Natural killer cell treated with Interleukin-12 subunit alpha and Interleukin-12 subunit beta and Interleukin-15 and Interleukin-18, amount 100 ng/mL, for 72 hours (primary cell): ENCODE measurements at regions not wholly inside any gene's neighbourhood (a gene's known extent, or its start where the extent isn't known, plus 50 kb on each side); places are given as distances from the start of the nearest gene placed in this dataset.

Source experiments
- ATAC-seq, 2 donors: fragments of 150-1000 bp; cut with Tn5 transposase in 1 of 2; sonication (Bioruptor Pico), chemical (Tn5 transposase) in 1 of 2; 2 replicates each; pipeline ENCODE4 v1.10.0; 2021
- DNase-seq: peaks from one replicate; pipeline ENCODE4 v3.0.0; 2022; ENCODE audit warnings: low spot score
- H3K27ac Mint-ChIP-seq, 2 donors: 1 replicate in 1 of 2; 2 replicates in 1 of 2; pipeline ENCODE4 v1.8.0; 2022; ENCODE audit warnings: mixed read lengths in 2 of 2, mild to moderate bottlenecking in 1 of 2, moderate library complexity in 1 of 2
- H3K27me3 Mint-ChIP-seq, 2 donors: 1 replicate in 1 of 2; 2 replicates in 1 of 2; pipeline ENCODE4 v1.8.0; 2022; ENCODE audit warnings: mixed read lengths in 2 of 2
- H3K36me3 Mint-ChIP-seq: one replicate; pipeline ENCODE4 v1.8.0; 2022; ENCODE audit warnings: mixed read lengths
- H3K4me1 Mint-ChIP-seq, 2 donors: 1 replicate in 1 of 2; 2 replicates in 1 of 2; pipeline ENCODE4 v1.8.0; 2022; ENCODE audit warnings: low read depth in 2 of 2, mixed read lengths in 2 of 2, mild to moderate bottlenecking in 1 of 2
- H3K4me3 Mint-ChIP-seq: one replicate; pipeline ENCODE4 v1.8.0; 2022; ENCODE audit warnings: mixed read lengths
- H3K9me3 Mint-ChIP-seq: 2 replicates; pipeline ENCODE4 v1.8.0; 2022; ENCODE audit warnings: mixed read lengths

- DNase-seq (no peak), ATAC-seq (no peak)
- Mint-ChIP-seq H3K4me3 (no peak overlapping the region), H3K4me1 (peaks cover 0 to 3% of the 10 kb centered on the region in 2 donors), H3K36me3 (no peaks in the 10 kb centered on the region), H3K9me3 (no peaks in the 10 kb centered on the region), H3K27me3 (peaks cover 0 to 8% of the 10 kb centered on the region in 2 donors), H3K27ac (no peak overlapping the region)
Measured at GRCh38 chr2:136257893-136258292, 139.9 kb upstream of the CXCR4 start.

DNA sequence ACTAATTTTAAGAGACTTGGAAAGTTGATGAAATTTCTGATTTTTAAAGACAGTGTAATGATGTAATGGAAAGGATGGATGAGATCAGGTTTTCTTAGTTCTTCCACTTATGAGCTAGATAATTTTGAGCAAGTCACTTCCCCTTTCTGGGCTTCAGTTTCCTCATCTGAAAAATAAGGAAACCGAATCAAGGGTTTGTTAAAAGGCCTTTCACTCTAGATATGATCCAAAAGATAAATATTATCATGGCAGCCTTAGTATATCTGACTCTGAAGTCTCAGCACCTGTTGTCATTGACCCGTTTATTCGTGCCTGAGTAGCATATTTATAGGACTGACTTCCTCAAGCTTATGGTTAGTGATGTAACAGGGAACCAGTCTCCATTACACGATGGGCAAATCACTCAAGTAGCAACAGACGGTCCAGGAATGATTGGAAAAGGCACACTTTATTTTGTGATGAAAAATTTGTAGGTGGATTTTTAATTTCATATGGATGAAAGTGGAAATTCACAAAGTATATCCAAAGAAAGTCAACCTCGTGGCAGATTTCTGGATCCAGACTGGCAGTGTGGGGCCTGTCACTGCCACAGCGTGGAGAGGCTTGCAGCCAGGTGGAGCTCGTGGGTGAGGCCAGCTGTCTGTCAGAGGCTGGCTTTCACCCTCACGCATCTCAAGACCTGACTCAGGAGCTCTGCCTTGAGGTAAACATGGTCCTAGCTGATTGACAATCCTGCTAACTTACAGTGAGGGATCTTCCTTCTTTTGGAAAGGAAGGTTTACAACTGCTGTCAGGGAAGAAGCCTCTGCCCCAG lies 137.9 kb upstream of the CXCR4 start:
- DNase-seq = no peak
- Mint-ChIP-seq H3K9me3 (no peaks in the 10 kb centered on the region), H3K27me3 (peaks cover 0 to 8% of the 10 kb centered on the region in 2 donors), H3K4me1 (peaks cover 7 to 12% of the 10 kb centered on the region in 2 donors), H3K4me3 (no peak overlapping the region), H3K36me3 (no peaks in the 10 kb centered on the region), H3K27ac (peak overlapping the region in 1 of 2 donors; percentile 19)
- ATAC-seq = peak in 1 of 2 donors; percentile 48

- peaks cover 14 to 19% of the 10 kb centered on the region in 2 donors for H3K4me1 Mint-ChIP-seq
- H3K4me3 Mint-ChIP-seq = no peak overlapping the region
- H3K9me3 Mint-ChIP-seq = no peaks in the 10 kb centered on the region
- DNase-seq (no peak), ATAC-seq (no peak)
- peak overlapping the region in 1 of 2 donors; percentile 23 for H3K27ac Mint-ChIP-seq
- peaks cover 0 to 8% of the 10 kb centered on the region in 2 donors for H3K27me3 Mint-ChIP-seq
- H3K36me3 Mint-ChIP-seq = no peaks in the 10 kb centered on the region
Measured at GRCh38 chr2:136255127-136255526, 137.2 kb upstream of the CXCR4 start.

GRCh38 chr2:136254681-136255080 lies 136.7 kb upstream of the CXCR4 start:
- Mint-ChIP-seq H3K36me3 (no peaks in the 10 kb centered on the region), H3K27ac (peak overlapping the region in 1 of 2 donors; percentile 23), H3K27me3 (peaks cover 0 to 8% of the 10 kb centered on the region in 2 donors), H3K9me3 (no peaks in the 10 kb centered on the region), H3K4me3 (no peak overlapping the region), H3K4me1 (peaks cover 16 to 21% of the 10 kb centered on the region in 2 donors)
- ATAC-seq (no peak), DNase-seq (no peak)

DNA sequence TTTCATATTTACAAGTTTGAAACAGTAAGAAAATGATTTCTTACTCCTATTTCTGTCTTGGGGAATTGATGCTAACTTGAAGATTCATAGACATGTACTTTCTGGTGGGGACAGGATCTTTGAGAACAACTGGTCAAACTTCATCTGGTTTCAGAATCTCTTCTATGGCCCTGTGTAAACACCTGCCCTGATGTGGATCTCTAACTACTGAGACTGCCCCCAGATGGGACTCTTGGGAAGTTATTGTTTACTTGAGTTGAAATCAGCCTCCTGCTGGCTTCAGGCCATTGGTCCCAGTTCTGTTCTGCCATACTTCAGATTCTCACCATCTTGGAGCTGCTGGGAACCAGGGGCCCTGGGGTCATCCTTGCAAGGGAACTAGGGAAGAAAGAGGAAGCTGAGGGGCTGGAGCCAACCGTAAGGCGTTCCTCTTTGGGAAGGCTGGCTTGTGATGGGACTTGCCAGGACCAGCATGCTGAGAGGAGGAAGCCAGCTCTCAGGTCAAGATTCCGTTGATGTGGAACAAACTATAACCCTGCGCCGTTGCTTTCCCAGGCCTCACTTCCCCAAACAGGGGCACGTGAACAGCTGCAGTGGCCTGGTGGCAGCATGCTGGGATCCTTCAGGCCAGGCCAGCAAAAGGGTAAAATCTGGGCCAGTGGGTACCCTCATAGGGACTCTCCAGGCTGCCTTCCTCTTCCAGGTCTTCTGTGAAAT lies 135.5 kb upstream of the CXCR4 start:
- H3K9me3 Mint-ChIP-seq = no peaks in the 10 kb centered on the region
- ATAC-seq = no peak
- peaks cover 0 to 4% of the 10 kb centered on the region in 2 donors for H3K27me3 Mint-ChIP-seq
- DNase-seq = no peak
- peaks cover 18 to 21% of the 10 kb centered on the region in 2 donors for H3K4me1 Mint-ChIP-seq
- H3K27ac Mint-ChIP-seq = no peak overlapping the region
- H3K36me3 Mint-ChIP-seq = no peaks in the 10 kb centered on the region
- H3K4me3 Mint-ChIP-seq = no peak overlapping the region

- ATAC-seq = no peak
- no peak overlapping the region for H3K27ac Mint-ChIP-seq
- no peak overlapping the region for H3K4me3 Mint-ChIP-seq
Measured at GRCh38 chr2:136251885-136252585, 134.1 kb upstream of the CXCR4 start.

GRCh38 chr2:136251197-136251884 lies 133.4 kb upstream of the CXCR4 start:
- Mint-ChIP-seq H3K36me3 (no peaks in the 10 kb centered on the region), H3K4me3 (no peak overlapping the region), H3K27ac (no peak overlapping the region), H3K27me3 (no peaks in the 10 kb centered on the region), H3K9me3 (no peaks in the 10 kb centered on the region), H3K4me1 (peaks cover 18 to 21% of the 10 kb centered on the region in 2 donors)
- DNase-seq (no peak), ATAC-seq (no peak)

More at GRCh38 chr2:136251885-136252585, 134.1 kb upstream of the CXCR4 start:
- no peak for DNase-seq
- H3K4me1 Mint-ChIP-seq = peaks cover 18 to 21% of the 10 kb centered on the region in 2 donors
- no peaks in the 10 kb centered on the region for H3K27me3 Mint-ChIP-seq
- H3K36me3 Mint-ChIP-seq = no peaks in the 10 kb centered on the region
- H3K9me3 Mint-ChIP-seq = no peaks in the 10 kb centered on the region

- H3K27ac Mint-ChIP-seq = no peak overlapping the region
- no peaks in the 10 kb centered on the region for H3K27me3 Mint-ChIP-seq
- DNase-seq = no peak
- H3K9me3 Mint-ChIP-seq = no peaks in the 10 kb centered on the region
- no peaks in the 10 kb centered on the region for H3K36me3 Mint-ChIP-seq
- H3K4me3 Mint-ChIP-seq = no peak overlapping the region
- ATAC-seq = no peak
- peaks cover 21 to 26% of the 10 kb centered on the region in 2 donors for H3K4me1 Mint-ChIP-seq
Measured at GRCh38 chr2:136250131-136250530, 132.2 kb upstream of the CXCR4 start.

DNA sequence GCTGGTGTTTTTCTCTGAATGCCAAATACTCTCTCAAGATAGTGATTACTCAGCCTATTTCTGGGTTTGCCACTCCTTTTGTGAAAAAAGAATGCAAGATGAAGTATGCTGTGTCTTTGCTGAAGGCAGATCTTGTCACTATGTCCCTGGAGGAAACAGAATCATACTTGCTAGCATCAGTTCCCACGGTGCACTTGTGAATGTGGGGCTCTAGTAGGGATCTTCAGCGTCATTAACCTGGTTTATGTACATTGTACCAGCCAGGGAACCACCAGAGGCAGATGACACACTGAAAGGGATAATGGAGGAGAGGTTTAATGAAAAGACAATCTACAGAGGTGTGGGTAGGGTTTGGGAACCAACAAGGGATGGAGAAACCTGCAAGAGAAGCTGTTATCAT lies 131.0 kb upstream of the CXCR4 start:
- H3K4me3 Mint-ChIP-seq = no peak overlapping the region
- no peak for ATAC-seq
- no peak for DNase-seq
- no peaks in the 10 kb centered on the region for H3K9me3 Mint-ChIP-seq
- no peaks in the 10 kb centered on the region for H3K27me3 Mint-ChIP-seq
- H3K4me1 Mint-ChIP-seq = peaks cover 21 to 26% of the 10 kb centered on the region in 2 donors
- H3K27ac Mint-ChIP-seq = peak overlapping the region; percentile 3 to 13
- no peaks in the 10 kb centered on the region for H3K36me3 Mint-ChIP-seq

- Mint-ChIP-seq H3K4me1 (peaks cover 24 to 27% of the 10 kb centered on the region in 2 donors), H3K4me3 (no peak overlapping the region), H3K36me3 (no peaks in the 10 kb centered on the region), H3K9me3 (no peaks in the 10 kb centered on the region), H3K27ac (peak overlapping the region; percentile 3 to 13), H3K27me3 (no peaks in the 10 kb centered on the region)
- no peak for DNase-seq
- ATAC-seq = no peak
Measured at GRCh38 chr2:136248242-136248641, 130.3 kb upstream of the CXCR4 start.

- Mint-ChIP-seq H3K36me3 (no peaks in the 10 kb centered on the region), H3K27ac (peak overlapping the region; percentile 55 to 64), H3K4me3 (peak overlapping the region; percentile 6), H3K9me3 (no peaks in the 10 kb centered on the region), H3K27me3 (no peaks in the 10 kb centered on the region), H3K4me1 (peaks cover 32 to 36% of the 10 kb centered on the region in 2 donors)
- DNase-seq = no peak
- ATAC-seq = no peak
Measured at GRCh38 chr2:136247204-136247950, 129.4 kb upstream of the CXCR4 start.

DNA sequence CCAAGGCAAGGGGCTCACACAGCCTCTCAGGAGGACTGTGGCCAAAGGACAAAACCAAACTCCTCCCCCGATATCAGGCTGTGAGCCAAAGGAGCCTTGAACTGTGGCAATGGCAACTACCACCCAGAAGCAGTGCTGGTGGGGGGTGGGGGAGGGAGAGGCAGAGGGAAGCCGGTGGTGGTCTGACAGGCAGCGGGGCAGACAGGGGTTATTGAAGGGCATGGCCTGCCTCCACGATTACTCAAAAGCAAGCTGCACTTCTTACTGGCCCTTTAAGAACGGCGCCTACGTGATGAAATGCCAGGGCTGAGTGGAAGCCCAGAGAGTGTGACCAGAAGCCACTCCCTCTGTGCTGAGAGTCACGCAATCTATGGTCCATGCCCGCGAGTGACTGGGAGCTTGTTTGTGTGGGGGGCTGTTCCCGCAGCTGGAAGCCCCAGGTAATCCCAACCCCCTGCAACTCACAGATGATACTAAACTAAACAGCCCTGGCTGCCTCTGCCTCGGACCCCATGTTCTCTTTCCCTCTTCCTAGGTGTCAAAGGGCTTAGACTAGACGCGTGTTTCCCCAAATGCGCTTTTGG lies 128.2 kb upstream of the CXCR4 start:
- ATAC-seq = peak; percentile 58 to 72

More for the DNA sequence above, 128.2 kb upstream of the CXCR4 start:
- no peaks in the 10 kb centered on the region for H3K9me3 Mint-ChIP-seq
- H3K4me1 Mint-ChIP-seq = peaks cover 31 to 44% of the 10 kb centered on the region in 2 donors
- no peaks in the 10 kb centered on the region for H3K36me3 Mint-ChIP-seq
- peak overlapping the region; percentile 30 to 68 for H3K27ac Mint-ChIP-seq
- no peak overlapping the region for H3K4me3 Mint-ChIP-seq
- no peak for DNase-seq
- H3K27me3 Mint-ChIP-seq = no peaks in the 10 kb centered on the region
